Osteoblast (primary cell): ENCODE measurements at regions not wholly inside any gene's neighbourhood (a gene's known extent, or its start where the extent isn't known, plus 50 kb on each side); places are given as distances from the start of the nearest gene placed in this dataset.

Experiments
- DNase-seq: peaks from one replicate; pipeline ENCODE4 v3.0.0; 2011; ENCODE audit warnings: low spot score, mixed read lengths; ENCODE audit not compliant: insufficient read length; ENCODE audit errors: missing footprints
- H2AFZ ChIP-seq: 2 replicates; pipeline ENCODE4 v1.6.0; 2011; ENCODE audit warnings: mild to moderate bottlenecking, low read length
- H3K27ac ChIP-seq: 2 replicates; pipeline ENCODE4 v1.5.1; 2011; ENCODE audit warnings: mild to moderate bottlenecking, low read depth, low read length, moderate library complexity
- H3K27me3 ChIP-seq: 2 replicates; pipeline ENCODE4 v1.6.0; 2012; ENCODE audit warnings: mild to moderate bottlenecking, control low read depth, inconsistent platforms, low read length, moderate library complexity; ENCODE audit not compliant: insufficient read depth
- H3K36me3 ChIP-seq: 2 replicates; pipeline ENCODE4 v1.5.1; 2011; ENCODE audit warnings: mild to moderate bottlenecking, low read length, control low read depth, moderate library complexity; ENCODE audit not compliant: insufficient read depth
- H3K4me1 ChIP-seq: 2 replicates; pipeline ENCODE4 v1.5.1; 2011; ENCODE audit warnings: mild to moderate bottlenecking, low read length, control low read depth, moderate library complexity; ENCODE audit not compliant: insufficient read depth
- H3K4me2 ChIP-seq: 2 replicates; pipeline ENCODE4 v1.6.0; 2011; ENCODE audit warnings: mild to moderate bottlenecking, low read length; ENCODE audit not compliant: insufficient read depth
- H3K4me3 ChIP-seq: fragments of 200-600 bp; sonication (generic); 3 replicates; pipeline ENCODE4 v1.5.1; 2012; ENCODE audit warnings: mild to moderate bottlenecking, low read length, inconsistent platforms; ENCODE audit not compliant: insufficient read depth
- H3K79me2 ChIP-seq: 2 replicates; pipeline ENCODE4 v1.6.0; 2012; ENCODE audit warnings: mild to moderate bottlenecking, low read length, control low read depth, inconsistent platforms; ENCODE audit not compliant: insufficient read depth
- H3K9me3 ChIP-seq: 2 replicates; pipeline ENCODE4 v1.5.1; 2011; ENCODE audit warnings: low read depth, low read length, control low read depth
- H4K20me1 ChIP-seq: 2 replicates; pipeline ENCODE4 v1.6.0; 2012; ENCODE audit warnings: mild to moderate bottlenecking, low read length, control low read depth; ENCODE audit not compliant: insufficient read depth
- TF ChIP-seq, protein P1 (sequence below): IDR thresholded peaks from 2 replicates; pipeline ENCODE4 v1.5.1; 2011; ENCODE audit warnings: mild to moderate bottlenecking, low read depth, low read length, moderate library complexity; ENCODE audit errors: extremely low read depth

DNA sequence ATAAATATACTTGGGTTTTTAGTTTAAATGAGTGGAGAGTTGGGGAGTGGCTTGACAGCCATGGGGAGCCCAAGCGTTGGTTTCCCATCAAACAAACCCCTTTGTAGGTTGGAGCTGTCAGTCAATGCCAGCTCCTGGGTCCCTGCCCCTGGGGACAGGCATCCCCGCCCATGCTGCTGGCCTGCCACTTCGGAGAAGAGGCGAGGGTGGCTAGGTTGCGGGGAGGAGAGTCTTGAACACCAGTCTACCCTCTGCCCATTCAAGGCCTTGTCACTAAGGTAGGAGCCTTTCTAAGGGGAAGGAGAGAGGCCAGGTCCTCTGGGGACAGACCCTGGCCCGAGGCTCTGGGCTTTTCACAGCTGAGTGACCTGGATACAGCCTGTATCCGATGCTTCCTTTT is 211.9 kb upstream of the CADM1 start:
- H3K27me3 ChIP-seq: no peaks in the 10 kb centered on the region
- no peaks in the 10 kb centered on the region for H3K9me3 ChIP-seq
- TF ChIP-seq, protein P1, sequence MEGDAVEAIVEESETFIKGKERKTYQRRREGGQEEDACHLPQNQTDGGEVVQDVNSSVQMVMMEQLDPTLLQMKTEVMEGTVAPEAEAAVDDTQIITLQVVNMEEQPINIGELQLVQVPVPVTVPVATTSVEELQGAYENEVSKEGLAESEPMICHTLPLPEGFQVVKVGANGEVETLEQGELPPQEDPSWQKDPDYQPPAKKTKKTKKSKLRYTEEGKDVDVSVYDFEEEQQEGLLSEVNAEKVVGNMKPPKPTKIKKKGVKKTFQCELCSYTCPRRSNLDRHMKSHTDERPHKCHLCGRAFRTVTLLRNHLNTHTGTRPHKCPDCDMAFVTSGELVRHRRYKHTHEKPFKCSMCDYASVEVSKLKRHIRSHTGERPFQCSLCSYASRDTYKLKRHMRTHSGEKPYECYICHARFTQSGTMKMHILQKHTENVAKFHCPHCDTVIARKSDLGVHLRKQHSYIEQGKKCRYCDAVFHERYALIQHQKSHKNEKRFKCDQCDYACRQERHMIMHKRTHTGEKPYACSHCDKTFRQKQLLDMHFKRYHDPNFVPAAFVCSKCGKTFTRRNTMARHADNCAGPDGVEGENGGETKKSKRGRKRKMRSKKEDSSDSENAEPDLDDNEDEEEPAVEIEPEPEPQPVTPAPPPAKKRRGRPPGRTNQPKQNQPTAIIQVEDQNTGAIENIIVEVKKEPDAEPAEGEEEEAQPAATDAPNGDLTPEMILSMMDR: no peak
- H3K79me2 ChIP-seq: no peaks in the 10 kb centered on the region
- no peaks in the 10 kb centered on the region for H3K36me3 ChIP-seq
- H3K4me1 ChIP-seq: no peaks in the 10 kb centered on the region
- H4K20me1 ChIP-seq: no peaks in the 10 kb centered on the region
- H2AFZ ChIP-seq: no peak overlapping the region
- no peak overlapping the region for H3K4me2 ChIP-seq
- H3K27ac ChIP-seq: no peak overlapping the region
- DNase-seq: no peak
- H3K4me3 ChIP-seq: no peak overlapping the region

- Histone ChIP-seq H3K4me1 (no peaks in the 10 kb centered on the region), H3K9me3 (no peaks in the 10 kb centered on the region), H3K36me3 (no peaks in the 10 kb centered on the region), H4K20me1 (no peaks in the 10 kb centered on the region), H3K4me2 (no peak overlapping the region), H3K27ac (no peak overlapping the region), H3K27me3 (no peaks in the 10 kb centered on the region), H3K4me3 (no peak overlapping the region), H2AFZ (no peak overlapping the region), H3K79me2 (no peaks in the 10 kb centered on the region)
- TF ChIP-seq, protein P1: no peak
- DNase-seq: no peak
These were observed 211.1 kb upstream of the CADM1 start for GRCh38 chr11:115715251-115715770.

GRCh38 chr11:115712296-115712695 is 208.1 kb upstream of the CADM1 start:
- Histone ChIP-seq H3K27me3 (no peaks in the 10 kb centered on the region), H3K4me2 (no peak overlapping the region), H2AFZ (no peak overlapping the region), H3K36me3 (no peaks in the 10 kb centered on the region), H3K9me3 (no peaks in the 10 kb centered on the region), H3K79me2 (no peaks in the 10 kb centered on the region), H4K20me1 (no peaks in the 10 kb centered on the region), H3K4me1 (no peaks in the 10 kb centered on the region), H3K27ac (no peak overlapping the region), H3K4me3 (no peak overlapping the region)
- DNase-seq: no peak
- TF ChIP-seq, protein P1: no peak

DNA sequence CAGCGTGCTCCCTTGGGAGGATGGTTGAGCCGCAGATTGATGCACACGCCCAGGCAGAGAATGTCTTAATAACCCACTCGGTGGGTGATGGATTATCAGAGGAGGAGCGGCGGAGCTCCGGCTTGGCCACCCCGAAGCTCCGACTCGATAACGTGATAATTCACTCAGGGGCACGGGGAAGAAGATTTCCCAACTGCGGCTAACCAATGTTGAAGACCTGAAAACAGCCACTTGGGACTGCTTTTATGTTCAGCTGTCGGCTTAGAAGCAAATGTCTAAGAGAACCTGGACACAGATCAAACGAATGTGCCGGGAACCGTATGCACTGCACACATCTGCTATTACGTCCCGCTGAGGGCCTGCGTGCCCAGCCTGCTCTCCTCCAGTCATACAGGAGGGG is 206.8 kb upstream of the CADM1 start:
- Histone ChIP-seq H3K4me2 (no peak overlapping the region), H3K4me1 (no peaks in the 10 kb centered on the region), H2AFZ (no peak overlapping the region), H4K20me1 (no peaks in the 10 kb centered on the region), H3K27ac (no peak overlapping the region), H3K27me3 (no peaks in the 10 kb centered on the region), H3K4me3 (no peak overlapping the region), H3K36me3 (no peaks in the 10 kb centered on the region), H3K9me3 (no peaks in the 10 kb centered on the region), H3K79me2 (no peaks in the 10 kb centered on the region)
- TF ChIP-seq, protein P1: no peak
- DNase-seq: no peak
